Fibroblast of skin of back (primary cell): ENCODE measurements at regions not wholly inside any gene's neighbourhood (a gene's known extent, or its start where the extent isn't known, plus 50 kb on each side); places are given as distances from the start of the nearest gene placed in this dataset.

Source experiments
- DNase-seq: peaks from one replicate; pipeline ENCODE4 v3.0.0-alpha.2; 2013

DNA sequence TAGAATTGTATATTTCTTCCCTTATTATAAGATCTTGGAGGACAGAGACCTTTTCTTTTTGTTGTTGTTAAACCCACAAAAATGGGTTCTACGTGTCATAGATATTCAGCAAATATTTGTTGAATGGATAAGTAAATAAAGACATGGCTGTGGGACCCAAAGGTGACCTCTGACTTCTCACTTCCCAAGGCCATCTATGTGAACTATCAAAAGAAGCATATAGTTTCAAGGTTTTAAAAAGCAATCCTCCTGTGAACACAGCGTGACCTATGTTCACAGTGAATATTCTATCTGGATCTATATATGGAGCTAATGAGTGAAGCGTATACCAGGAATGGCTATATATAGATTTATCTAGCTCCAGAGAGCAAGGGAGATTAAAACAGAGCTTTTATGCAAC, 312.8 kb upstream of the C11orf87 start:
- no peak for DNase-seq

DNA sequence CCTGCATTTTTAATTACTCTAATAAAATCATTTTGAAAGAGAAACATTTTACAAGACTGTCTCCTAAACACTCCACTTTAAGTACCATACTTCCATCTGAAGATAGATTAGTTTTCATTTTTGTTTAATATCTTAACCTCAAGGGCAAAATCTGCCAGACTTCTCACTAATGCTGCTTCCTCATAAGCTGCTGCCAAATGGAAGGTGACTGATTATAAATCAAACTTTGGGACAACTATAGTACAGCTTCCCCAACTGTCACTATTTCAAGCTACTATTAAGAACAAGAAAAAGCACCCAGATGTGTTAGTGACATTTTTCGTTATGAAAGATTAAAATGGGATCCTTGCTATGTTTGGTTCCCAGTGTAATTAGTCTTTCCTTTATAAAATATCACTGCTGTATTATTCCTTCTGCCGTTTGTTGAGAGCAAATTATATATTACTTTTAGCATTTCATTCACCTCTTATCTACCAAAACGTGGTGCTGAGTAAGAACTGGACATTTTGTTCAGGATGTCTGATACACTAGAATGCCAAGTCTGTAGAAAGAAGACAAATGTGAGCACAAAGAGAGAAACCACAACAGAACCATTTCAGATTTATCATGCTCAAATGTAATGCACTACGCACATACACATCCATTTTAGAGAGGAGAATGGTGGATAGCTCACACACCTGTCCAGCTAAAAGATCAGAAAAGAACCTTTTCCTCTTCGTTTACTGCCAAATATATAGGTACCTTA, 312.2 kb upstream of the C11orf87 start:
- DNase-seq = no peak

DNA sequence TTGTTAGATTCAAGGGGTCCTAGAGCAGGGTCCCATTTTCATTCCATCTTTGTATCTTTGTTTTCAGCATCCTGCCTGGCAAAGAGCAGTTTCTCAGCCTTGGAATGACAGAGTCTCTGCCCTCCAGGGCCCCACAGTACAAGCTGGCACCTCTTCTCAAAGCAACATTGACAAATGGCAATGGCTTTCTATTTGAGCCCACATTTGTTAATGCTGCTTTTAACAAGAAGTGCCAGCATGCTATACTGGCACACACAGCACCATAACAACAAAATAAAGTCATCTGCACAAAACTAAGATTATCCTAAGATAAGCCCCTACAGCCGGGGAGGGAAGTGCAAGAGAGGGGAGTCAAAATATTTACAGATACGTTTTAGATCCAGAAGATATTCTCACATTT, 309.7 kb upstream of the C11orf87 start:
- no peak for DNase-seq

DNA sequence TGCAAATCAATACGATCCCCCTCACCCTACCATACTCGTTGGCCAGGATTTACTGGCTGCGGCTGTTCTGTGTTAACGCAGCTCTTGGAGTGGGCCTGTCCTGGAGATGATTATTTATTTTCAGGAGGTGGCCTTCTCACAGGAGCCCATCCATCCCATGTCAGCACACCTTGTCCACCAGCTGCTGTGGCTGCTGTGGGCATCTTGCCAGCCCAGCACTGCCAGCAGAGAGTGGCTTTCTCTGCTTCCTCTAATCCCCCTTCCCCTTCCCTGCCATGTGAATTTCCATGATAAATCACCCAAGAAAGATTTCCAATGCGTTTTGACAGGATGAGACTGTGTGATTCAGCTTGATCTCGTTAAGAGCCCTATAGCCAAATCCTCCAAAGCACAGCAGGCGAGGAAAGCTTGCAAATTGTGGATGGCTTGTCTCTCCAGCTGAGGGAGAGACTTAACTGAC, 309.1 kb upstream of the C11orf87 start:
- peak; percentile 7 for DNase-seq

DNA sequence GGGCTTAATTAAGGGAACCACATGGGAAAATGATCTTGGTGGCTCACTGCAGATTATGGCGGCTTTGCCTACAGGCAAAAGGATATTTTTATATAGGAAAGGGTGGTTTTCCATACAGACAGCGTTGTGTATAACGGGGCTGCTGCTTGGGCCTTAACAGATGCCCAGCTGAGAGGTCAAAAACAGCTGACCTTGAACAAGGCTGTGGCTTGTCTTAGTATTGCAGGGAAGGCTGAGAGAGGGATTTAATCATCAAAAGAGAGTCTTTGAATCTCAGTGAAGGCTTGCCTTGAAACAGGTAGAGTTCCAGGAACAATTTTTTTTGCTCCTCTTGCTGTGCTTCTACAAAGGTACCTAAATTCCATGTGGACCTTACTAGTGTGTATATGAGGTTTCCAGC, 301.6 kb upstream of the C11orf87 start:
- no peak for DNase-seq

DNA sequence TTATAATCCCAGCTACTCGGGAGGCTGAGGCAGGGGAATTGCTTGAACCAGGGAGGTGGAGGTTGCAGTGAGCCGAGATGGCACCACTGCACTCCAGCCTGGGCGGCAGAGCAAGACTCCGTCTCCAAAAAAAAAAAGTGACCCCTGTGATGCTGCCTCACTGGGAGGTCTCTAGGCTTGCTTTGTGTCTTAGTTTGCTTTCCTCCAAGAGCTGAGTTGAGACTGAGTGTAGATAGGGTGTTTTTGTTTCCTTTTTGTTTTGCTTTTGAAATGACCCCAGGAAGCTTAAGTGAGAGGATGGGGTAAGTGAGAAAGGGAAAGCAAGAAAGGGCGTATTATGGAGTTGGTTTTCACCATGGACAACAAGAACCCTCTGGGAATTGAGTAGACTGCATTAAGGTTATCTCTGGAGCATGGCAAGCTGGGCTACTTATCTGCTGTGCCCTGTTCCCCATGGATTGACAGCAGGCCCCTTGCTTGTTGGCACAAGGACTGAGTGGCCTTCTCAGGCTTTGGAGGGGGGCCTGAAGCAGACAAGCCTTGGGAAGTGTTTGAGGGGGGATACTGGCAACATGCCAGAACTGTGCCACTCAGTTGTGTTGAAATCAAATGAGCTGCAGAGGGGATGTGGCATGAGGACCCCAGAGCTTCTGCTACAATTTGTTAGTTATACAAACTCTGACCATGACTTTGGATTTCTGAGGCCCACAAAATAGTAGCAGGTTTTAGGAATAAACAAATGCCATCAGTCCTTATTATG, 300.6 kb upstream of the C11orf87 start:
- no peak for DNase-seq

DNA sequence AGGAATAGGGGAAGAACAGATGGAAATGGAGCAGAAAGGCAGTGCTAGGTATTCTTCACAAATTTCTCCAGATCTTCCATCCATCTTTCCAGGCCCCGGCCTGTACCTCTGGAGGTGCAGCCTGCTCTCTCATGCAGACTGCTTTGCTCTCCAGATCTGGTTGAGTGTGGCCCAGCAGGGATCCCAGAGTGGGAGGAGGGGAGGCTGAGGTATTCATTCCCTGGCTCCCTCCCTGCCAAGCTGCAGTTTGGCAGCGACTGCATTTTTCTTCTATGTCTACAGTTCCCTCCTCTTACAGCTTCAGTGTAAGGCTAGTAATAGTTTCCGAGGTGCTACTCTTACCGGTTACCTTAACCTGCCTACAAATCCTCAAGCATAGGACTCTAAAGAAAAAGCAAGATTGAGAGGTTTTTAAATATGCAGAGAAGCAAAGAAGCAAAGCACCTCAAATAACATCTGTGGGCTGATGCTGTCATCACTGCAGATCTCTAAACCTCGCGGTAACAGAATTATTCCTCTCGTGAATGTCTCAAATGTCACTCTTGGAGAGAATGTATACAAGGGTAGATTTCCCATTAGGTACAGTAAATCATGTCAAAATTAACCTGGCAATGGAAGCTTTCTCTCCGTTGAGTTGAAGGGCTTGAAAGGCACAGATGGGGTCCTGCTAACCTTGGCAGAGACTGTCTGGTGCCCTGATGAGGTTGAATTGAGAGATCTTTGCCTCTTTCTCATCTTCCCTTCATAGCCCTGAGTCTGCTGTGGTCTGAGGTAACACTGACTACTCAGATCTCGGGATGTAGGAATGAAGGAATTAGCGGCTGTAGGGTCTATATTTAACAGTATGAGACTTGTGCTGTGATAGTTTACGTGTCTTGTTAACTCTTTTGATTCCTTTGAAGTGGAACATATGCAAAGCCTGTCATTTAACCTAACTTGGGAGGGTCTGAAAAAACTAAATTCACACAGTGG, 297.9 kb upstream of the C11orf87 start:
- DNase-seq = peak; percentile 70

DNA sequence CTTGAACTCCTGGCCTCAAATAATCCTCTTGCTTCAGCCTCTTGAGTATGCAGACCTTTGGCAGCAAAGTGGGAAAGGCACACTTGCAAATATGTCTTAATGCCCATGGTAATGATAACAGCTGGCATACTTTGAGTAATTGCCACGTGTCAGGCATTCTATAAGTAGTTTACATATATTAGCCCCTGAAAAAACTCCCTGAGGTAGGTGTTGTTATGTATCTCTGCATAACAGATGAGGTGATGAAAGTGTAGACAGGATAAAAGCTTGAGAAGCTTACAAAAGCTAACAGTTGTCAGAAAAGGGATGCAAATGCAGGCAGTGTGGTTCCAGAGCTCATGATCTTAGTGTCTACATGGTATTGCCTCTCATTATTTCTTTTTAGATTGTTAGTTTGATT, 291.1 kb upstream of the C11orf87 start:
- no peak for DNase-seq

DNA sequence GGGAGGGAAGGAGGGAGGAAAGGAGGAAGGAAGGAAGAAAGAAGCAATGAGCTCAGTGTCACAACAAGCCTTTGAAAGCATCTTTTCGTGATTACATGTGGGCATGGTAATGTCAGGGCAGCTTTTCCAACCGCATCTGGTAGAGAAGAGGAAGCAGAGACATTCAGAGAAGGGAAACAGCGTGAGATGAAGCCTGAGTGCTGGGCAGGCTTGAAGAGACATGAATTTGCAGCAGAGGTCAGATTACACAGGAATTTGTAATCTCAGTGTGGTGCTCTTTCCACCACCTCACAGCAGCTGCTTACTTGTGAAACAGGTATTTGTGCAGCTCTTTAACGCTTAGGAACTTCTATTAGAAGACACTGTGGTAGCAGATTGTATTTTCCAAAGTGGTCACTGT, 289.5 kb upstream of the C11orf87 start:
- no peak for DNase-seq

DNA sequence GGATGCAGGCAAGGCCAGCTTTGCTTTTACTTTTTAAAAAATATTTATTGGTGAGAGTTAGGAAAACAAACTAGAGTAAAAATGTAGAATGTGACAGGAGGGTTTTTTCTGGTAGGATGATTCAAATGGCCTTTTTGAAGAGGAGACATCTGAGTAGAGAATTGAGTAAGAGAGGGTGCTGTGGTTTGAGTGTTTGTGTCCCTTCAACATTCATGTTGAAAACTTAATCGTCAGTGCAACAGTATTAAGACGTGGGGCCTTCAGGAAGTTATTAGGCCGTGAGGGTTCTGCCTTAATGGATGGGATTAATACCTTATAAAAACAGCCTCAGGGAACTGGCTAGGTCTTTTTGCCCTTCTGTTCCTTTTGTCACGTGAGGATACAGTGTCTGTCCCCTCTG, 288.8 kb upstream of the C11orf87 start:
- DNase-seq = no peak

DNA sequence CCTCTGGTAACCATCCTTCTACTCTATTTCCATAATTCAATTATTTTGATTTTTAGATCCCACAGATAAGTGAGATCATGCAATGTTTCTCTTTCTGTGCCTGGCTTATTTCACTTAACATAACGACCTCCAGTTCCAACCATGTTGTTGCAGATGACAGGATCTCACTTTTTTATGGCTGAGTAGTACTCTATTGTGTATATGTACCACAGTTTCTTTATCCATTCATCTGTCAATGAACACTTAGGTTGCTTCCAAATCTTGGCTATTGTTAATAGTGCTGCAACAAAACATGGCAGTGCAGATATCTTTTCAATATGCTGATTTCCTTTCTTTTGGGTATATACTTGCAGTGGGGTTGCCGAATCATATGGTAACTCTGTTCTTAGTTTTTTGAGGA, 286.4 kb upstream of the C11orf87 start:
- no peak for DNase-seq

DNA sequence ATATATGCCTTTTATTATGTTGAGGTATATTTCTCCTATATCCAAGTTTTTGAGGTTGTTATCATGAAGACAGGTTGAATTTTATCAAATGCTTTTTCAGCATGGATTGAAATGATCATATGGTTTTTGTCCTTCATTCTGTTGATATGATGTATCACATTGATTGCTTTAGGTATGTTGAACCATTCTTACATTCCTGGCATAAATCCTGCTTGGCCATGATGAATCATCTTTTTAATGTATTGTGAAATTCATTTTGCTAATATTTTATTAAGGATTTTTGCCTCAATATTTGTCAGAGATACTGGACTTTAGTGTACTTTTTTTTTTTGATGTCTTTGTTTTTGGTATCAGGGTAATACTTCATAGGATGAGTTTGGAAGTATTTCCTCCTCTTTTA, 283.8 kb upstream of the C11orf87 start:
- DNase-seq = peak; percentile 42

DNA sequence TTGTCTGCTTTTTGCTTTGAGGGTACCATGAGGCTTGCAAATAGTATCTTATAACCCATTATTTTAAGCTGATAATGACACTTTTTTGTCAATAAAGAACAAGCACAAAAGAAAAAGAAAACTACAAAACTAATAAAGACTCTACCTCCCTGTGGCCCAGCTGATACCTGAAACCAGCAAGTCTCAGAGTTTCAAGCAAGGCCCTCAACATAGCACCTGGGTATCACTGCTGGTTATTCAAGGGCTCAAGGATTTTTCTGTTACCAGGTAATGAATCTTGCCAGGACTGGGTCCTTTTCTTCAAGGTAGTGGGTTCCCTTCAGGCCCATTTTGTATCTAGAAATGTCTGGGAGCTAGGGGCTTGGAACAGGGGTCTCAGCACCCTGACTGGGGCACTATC, 281.6 kb upstream of the C11orf87 start:
- DNase-seq = no peak

DNA sequence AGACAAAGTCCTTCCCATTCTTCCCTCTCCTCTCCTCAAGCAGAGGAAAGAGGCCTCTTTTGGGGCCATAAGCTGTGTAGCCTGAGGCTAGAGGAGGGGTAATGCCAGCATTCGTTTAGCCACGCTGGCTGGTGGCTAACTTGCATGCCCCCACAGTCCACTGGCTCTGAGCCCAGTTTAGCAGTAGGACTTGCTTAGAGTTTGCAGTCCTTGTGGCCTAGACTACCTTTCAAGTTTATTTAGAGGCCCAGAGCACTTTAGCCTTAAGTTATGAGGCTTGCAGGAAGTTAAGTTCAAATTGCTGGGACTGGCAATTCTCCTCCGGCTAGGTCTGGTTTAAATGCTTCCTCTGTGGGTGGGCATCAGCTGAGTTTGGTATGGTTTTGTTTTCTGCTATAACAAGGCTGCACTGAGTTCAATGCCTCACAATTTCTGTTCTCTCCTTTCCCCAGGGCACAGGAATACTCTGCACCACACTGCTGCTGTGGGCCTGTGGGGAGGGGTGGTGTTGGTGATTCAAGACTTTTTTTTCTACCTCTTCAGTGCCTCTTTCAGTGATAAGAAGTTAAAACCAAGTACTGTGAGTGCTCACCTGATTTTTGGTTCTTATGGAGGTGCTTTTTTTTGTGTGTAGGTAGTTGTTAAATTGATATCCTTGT, 281.0 kb upstream of the C11orf87 start:
- no peak for DNase-seq

DNA sequence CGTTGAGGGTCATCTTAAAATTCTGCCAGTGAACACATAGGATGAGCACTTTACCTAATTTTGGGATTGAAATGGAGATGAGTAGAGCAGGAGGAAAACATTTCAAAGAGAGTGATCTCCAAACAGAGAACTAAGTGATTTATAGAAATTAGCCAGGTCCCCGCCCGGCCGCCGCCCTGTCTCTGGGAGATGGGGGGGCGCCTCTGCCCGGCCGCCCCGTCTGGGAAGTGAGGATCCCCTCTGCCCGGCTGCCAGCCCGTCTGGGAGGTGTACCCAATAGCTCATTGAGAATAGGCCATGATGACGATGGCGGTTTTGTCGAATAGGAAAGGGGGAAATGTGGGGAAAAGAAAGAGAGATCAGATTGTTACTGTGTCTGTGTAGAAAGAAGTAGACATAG, 276.7 kb upstream of the C11orf87 start:
- DNase-seq = no peak

DNA sequence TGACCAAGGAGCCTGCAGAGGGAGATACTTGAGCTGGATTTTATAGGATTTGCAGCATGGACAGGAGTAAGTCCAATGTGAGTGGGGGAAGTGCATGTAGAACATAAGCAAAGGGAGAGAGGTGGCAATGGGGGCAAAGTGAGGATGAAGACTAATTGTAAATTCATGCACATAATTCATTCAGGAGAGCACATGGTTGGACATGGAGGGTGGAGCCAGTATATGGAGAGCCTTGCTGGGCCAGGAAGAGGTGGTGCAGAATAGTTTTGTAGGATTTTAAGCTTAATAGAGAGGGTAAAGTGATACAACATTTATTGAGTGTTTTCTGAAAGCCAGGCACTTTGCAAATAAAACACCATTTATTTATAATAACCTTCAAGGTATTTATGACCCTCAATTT, 274.3 kb upstream of the C11orf87 start:
- DNase-seq = no peak

DNA sequence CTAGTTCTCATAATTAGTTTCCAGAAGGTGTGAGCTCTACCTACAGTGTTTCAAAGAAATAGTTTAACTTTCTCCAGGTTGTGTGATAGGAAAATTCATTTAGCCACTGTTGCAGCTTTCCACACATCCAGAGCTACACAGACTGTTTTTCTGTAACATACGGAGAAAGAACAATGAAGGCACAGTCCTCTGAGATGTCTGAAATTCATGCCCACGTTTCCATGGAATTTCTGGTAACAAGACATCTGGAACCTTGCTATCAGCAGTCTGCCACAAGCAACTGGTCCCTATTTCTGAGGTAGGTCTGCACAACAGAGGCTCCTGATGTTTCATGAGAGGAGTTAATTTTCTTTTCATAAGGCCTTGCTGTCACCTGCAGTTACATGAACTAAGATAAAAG, 273.3 kb upstream of the C11orf87 start:
- no peak for DNase-seq

DNA sequence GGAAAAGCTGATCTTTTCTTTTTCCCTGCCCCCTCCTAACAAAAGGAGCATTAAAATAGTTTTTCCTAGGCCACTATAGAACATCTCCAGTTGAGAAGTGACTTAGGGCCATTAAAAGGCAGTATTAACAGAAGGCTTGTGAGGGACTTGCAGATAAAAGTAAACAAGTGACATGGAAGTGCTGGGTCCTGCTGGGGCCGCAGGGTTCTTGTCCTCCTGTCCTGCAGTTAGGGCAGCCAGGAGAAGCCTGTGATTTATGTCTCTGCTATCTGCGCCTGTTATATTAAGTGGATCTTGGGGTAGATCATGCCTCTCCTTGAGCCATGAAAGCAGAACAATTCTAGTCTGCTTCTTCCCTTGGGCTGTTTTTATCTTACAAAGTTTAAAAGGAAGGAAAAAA, 271.4 kb upstream of the C11orf87 start:
- no peak for DNase-seq

DNA sequence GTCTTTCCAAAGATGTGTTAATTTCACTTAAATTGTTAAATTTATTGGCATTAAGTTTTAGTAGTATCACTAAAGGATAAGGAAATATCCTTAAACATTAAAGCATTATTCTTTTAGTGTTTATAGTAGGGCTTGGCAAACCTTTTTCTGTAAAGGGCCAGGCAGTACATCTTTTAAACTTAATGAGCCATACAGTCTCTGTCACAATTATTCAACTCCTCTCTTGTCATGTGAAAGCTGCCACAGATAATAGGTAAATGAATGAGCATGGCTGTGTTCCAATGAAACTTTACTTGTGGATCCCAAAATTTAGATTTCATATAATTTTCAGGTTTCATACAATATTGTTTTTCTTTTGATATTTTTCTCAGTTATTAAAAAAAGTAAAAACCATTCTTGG, 268.2 kb upstream of the C11orf87 start:
- no peak for DNase-seq

DNA sequence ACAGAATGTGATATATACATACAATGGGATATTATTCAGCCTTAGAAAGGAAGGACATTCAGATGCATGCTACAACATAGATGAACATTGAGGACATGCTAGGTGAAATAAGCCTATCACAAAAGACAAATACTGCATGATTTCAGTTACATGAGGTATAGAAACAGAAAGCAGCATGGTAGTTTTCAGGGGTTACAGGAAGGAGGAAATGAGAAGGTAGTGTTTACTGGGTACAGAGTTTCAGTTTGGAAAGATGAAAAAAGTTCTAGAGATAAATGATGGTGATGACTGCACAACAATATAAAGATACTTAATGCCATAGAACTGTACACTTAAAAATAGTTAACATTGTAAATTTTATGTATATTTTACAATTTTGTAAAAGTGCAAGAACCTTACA, 266.7 kb upstream of the C11orf87 start:
- no peak for DNase-seq

DNA sequence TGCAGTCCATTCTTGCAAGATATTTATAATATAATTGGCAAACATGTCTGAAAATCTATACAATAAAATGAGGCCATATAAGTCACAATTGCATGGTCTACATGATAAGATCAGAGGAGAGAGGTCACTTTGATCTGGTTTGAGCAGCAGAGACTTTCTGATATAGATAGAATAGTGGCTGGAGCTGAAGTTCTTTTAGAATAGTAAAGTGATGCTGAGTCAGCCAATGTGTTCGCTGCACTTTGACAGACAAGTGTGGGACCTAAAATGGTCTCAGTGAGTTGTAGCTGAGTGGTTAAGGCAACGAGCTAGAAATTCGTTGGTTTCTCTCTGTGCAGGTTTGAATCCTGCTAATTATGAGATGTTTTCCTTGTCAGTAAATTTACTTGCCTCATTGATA, 257.0 kb upstream of the C11orf87 start:
- DNase-seq = no peak

DNA sequence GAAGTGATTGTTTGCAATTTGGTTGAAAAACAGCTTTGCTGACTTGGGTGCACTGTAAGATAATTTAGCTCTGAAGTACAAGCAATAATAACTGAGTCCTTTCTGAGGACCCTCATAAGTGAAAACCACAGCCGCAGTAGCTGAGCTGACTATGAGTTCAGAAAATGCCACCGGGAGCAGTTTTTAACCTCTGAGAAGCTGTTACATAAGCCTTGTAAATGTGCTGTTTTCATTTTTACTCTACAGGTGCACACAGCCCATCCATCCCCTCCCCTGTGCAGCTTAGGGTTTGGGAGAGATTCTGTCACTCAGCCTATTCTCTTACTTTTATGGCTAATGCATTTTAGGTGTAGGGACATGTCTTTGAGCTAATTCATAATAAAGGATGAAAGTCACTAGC, 255.5 kb upstream of the C11orf87 start:
- no peak for DNase-seq

DNA sequence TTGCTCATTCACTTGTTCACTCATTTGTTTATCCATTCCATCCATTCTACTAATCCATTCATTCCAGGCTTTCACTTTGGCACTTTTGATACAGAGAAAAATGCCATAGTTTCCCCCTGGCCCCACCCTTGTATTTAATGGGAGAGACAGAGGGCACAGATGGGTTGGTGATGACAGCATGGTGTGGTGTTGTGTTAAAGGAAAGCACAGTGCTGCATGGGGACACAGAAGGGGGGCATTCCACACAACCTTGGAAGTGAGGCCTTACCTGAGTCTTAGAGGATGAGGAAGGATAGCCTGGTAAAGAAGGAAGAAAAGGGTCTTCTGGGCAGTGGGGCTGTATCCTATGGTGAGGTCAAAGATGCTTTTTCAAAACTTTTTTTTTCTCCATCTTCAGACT, 248.5 kb upstream of the C11orf87 start:
- DNase-seq = no peak
